SK-N-SH treated with all-trans-retinoic acid at 6 μM for 48 hours (cell line): ENCODE measurements at regions not wholly inside any gene's neighbourhood (a gene's known extent, or its start where the extent isn't known, plus 50 kb on each side); places are given as distances from the start of the nearest gene placed in this dataset.

Experiments
- ATAC-seq: fragments of 200-7000 bp; cut with Tn5 transposase; 3 replicates; pipeline ENCODE4 v1.9.1; 2020; ENCODE audit warnings: mild to moderate bottlenecking, moderate library complexity
- ARNTL ChIP-seq: fragments of 450-650 bp; formaldehyde crosslinking; IDR thresholded peaks from 2 replicates; pipeline ENCODE4 v1.5.0; 2020; ENCODE audit warnings: low read depth, mild to moderate bottlenecking, moderate library complexity, borderline replicate concordance
- BACH2 ChIP-seq: fragments of 250-450 bp; sonication (Bioruptor Pico); IDR thresholded peaks from 2 replicates; pipeline ENCODE4 v1.9.0; 2021; ENCODE audit warnings: mild to moderate bottlenecking, borderline replicate concordance
- CSDC2 ChIP-seq: fragments of 250-450 bp; sonication (Bioruptor Pico); IDR thresholded peaks from 2 replicates; pipeline ENCODE4 v1.5.0; 2020; ENCODE audit warnings: mild to moderate bottlenecking, moderate library complexity
- CSRNP3 ChIP-seq: fragments of 250-450 bp; sonication (Bioruptor Pico); IDR thresholded peaks from 2 replicates; pipeline ENCODE4 v1.5.1; 2021; ENCODE audit warnings: mild to moderate bottlenecking, moderate library complexity
- ESRRG ChIP-seq: fragments of 250-450 bp; sonication (Bioruptor Pico); IDR thresholded peaks from 2 replicates; pipeline ENCODE4 v1.6.1; 2021; ENCODE audit warnings: mild to moderate bottlenecking
- GLIS3 ChIP-seq: fragments of 250-450 bp; sonication (Bioruptor Pico); IDR thresholded peaks from 2 replicates; pipeline ENCODE4 v1.5.0; 2020; ENCODE audit warnings: mild to moderate bottlenecking, moderate library complexity
- ISL1 ChIP-seq: fragments of 250-450 bp; sonication (Bioruptor Pico); IDR thresholded peaks from 2 replicates; pipeline ENCODE4 v2.1.2; 2022; ENCODE audit warnings: mild to moderate bottlenecking, moderate library complexity
- OSR1 ChIP-seq: fragments of 250-450 bp; sonication (Bioruptor Pico); IDR thresholded peaks from 2 replicates; pipeline ENCODE4 v1.8.0; 2022; ENCODE audit warnings: moderate library complexity, mild to moderate bottlenecking, inconsistent platforms
- PATZ1 ChIP-seq: fragments of 250-450 bp; sonication (Bioruptor Pico); IDR thresholded peaks from 2 replicates; pipeline ENCODE4 v1.8.0; 2020; ENCODE audit warnings: mild to moderate bottlenecking, moderate library complexity, borderline replicate concordance
- PPARA ChIP-seq: fragments of 250-450 bp; sonication (Bioruptor Pico); IDR thresholded peaks from 2 replicates; pipeline ENCODE4 v1.5.0; 2020; ENCODE audit warnings: mild to moderate bottlenecking, borderline replicate concordance
- RARB ChIP-seq: fragments of 250-450 bp; sonication (Bioruptor Pico); IDR thresholded peaks from 2 replicates; pipeline ENCODE4 v1.8.0; 2021; ENCODE audit warnings: mild to moderate bottlenecking, moderate library complexity
- SNAI2 ChIP-seq: fragments of 250-450 bp; sonication (Bioruptor Pico); IDR thresholded peaks from 2 replicates; pipeline ENCODE4 v1.5.0; 2020; ENCODE audit warnings: mild to moderate bottlenecking, moderate library complexity
- TCF4 ChIP-seq: fragments of 250-450 bp; sonication (Bioruptor Pico); IDR thresholded peaks from 2 replicates; pipeline ENCODE4 v1.8.0; 2021; ENCODE audit warnings: mild to moderate bottlenecking, moderate library complexity, borderline replicate concordance
- TOX ChIP-seq: fragments of 250-450 bp; sonication (Bioruptor Pico); IDR thresholded peaks from 2 replicates; pipeline ENCODE4 v1.8.0; 2021; ENCODE audit warnings: mild to moderate bottlenecking, moderate library complexity, borderline replicate concordance
- ZC3H10 ChIP-seq: fragments of 250-450 bp; sonication (Bioruptor Pico); IDR thresholded peaks from 2 replicates; pipeline ENCODE4 v1.5.1; 2021; ENCODE audit warnings: mild to moderate bottlenecking, moderate library complexity
- ZFP3 ChIP-seq: fragments of 250-450 bp; sonication (Bioruptor Pico); IDR thresholded peaks from 2 replicates; pipeline ENCODE4 v1.5.0; 2020; ENCODE audit warnings: mild to moderate bottlenecking, moderate library complexity
- ZFP30 ChIP-seq: fragments of 450-650 bp; formaldehyde crosslinking; IDR thresholded peaks from 2 replicates; pipeline ENCODE4 v1.5.0; 2022; ENCODE audit warnings: mild to moderate bottlenecking, moderate library complexity
- ZNF565 ChIP-seq: fragments of 450-650 bp; formaldehyde crosslinking; conservative IDR thresholded peaks from 2 replicates; pipeline ENCODE4 v1.5.0; 2020; ENCODE audit warnings: low read depth, mild to moderate bottlenecking, moderate library complexity
- ZNF70 ChIP-seq: fragments of 450-650 bp; formaldehyde crosslinking; IDR thresholded peaks from 2 replicates; pipeline ENCODE4 v1.5.0; 2020; ENCODE audit warnings: mild to moderate bottlenecking, moderate library complexity
- ZNF8 ChIP-seq: fragments of 450-650 bp; formaldehyde crosslinking; IDR thresholded peaks from 2 replicates; pipeline ENCODE4 v1.5.0; 2020; ENCODE audit warnings: mild to moderate bottlenecking, moderate library complexity
- TF ChIP-seq, protein P1 (sequence below): fragments of 250-450 bp; sonication (Bioruptor Pico); IDR thresholded peaks from 2 replicates; pipeline ENCODE4 v1.5.1; 2020; ENCODE audit warnings: low read depth, mild to moderate bottlenecking, moderate library complexity
- TF ChIP-seq, protein P2 (sequence below): fragments of 250-450 bp; sonication (Bioruptor Pico); IDR thresholded peaks from 2 replicates; pipeline ENCODE4 v1.8.0; 2021; ENCODE audit warnings: low read depth, mild to moderate bottlenecking, moderate library complexity, borderline replicate concordance
- TF ChIP-seq, protein P3 (sequence below): fragments of 250-450 bp; sonication (Bioruptor Pico); IDR thresholded peaks from 2 replicates; pipeline ENCODE4 v1.5.0; 2020; ENCODE audit warnings: mild to moderate bottlenecking, moderate library complexity

DNA sequence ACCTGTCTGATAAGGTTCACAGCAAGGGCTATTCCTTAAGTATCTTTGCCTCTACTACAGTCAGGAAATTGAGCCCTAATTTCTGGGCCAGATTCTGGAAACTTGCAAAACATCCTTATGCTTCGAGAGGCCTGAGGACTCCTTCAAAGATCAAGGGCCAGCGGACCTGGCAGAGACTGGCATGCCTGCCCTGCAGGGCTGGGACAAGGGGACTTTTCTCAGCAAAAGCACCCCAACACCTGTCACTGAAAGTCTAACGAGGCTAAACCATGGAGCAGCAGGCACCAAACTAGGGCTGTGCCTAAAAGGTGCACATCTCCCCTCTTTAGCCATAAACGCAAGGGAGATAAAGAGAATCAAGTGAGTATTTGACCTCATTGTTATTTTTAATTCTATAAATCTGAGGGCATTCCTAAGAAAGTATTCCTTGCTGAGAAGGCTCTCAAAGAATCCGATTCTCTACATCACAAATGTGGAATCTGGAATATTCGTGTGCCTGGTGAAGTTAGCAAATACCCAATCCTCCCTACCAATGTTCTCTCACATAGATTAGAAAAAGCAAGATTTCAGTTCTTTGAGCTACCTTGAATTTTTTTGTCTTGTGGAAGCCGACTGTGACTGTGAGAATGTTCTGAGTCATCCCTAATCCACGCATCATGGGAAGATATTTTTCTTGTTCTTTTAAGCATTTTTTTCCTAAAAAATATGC, 328.2 kb upstream of the NOVA1 start:
- no peak for ATAC-seq
- TF ChIP-seq GLIS3 (CRISPR knock-in tag) (no peak), SNAI2 (CRISPR knock-in tag) (no peak), OSR1 (CRISPR knock-in tag) (no peak), TCF4 (CRISPR knock-in tag) (no peak), ISL1 (CRISPR knock-in tag) (no peak), ZNF565 (CRISPR knock-in tag) (no peak), ZFP3 (CRISPR knock-in tag) (no peak), ARNTL (CRISPR knock-in tag) (no peak), CSRNP3 (CRISPR knock-in tag) (no peak), PATZ1 (CRISPR knock-in tag) (no peak), TOX (CRISPR knock-in tag) (no peak), BACH2 (CRISPR knock-in tag) (no peak), CSDC2 (no peak), ZFP30 (CRISPR knock-in tag) (no peak), PPARA (CRISPR knock-in tag) (no peak), RARB (CRISPR knock-in tag) (no peak), ZNF8 (CRISPR knock-in tag) (no peak)
- TF ChIP-seq, protein P1, sequence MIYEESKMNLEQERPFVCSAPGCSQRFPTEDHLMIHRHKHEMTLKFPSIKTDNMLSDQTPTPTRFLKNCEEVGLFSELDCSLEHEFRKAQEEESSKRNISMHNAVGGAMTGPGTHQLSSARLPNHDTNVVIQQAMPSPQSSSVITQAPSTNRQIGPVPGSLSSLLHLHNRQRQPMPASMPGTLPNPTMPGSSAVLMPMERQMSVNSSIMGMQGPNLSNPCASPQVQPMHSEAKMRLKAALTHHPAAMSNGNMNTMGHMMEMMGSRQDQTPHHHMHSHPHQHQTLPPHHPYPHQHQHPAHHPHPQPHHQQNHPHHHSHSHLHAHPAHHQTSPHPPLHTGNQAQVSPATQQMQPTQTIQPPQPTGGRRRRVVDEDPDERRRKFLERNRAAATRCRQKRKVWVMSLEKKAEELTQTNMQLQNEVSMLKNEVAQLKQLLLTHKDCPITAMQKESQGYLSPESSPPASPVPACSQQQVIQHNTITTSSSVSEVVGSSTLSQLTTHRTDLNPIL (CRISPR knock-in tag), result no peak
- TF ChIP-seq, protein P2, sequence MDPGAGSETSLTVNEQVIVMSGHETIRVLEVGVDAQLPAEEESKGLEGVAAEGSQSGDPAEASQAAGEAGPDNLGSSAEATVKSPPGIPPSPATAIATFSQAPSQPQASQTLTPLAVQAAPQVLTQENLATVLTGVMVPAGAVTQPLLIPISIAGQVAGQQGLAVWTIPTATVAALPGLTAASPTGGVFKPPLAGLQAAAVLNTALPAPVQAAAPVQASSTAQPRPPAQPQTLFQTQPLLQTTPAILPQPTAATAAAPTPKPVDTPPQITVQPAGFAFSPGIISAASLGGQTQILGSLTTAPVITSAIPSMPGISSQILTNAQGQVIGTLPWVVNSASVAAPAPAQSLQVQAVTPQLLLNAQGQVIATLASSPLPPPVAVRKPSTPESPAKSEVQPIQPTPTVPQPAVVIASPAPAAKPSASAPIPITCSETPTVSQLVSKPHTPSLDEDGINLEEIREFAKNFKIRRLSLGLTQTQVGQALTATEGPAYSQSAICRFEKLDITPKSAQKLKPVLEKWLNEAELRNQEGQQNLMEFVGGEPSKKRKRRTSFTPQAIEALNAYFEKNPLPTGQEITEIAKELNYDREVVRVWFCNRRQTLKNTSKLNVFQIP (CRISPR knock-in tag), result no peak
- TF ChIP-seq, protein P3, sequence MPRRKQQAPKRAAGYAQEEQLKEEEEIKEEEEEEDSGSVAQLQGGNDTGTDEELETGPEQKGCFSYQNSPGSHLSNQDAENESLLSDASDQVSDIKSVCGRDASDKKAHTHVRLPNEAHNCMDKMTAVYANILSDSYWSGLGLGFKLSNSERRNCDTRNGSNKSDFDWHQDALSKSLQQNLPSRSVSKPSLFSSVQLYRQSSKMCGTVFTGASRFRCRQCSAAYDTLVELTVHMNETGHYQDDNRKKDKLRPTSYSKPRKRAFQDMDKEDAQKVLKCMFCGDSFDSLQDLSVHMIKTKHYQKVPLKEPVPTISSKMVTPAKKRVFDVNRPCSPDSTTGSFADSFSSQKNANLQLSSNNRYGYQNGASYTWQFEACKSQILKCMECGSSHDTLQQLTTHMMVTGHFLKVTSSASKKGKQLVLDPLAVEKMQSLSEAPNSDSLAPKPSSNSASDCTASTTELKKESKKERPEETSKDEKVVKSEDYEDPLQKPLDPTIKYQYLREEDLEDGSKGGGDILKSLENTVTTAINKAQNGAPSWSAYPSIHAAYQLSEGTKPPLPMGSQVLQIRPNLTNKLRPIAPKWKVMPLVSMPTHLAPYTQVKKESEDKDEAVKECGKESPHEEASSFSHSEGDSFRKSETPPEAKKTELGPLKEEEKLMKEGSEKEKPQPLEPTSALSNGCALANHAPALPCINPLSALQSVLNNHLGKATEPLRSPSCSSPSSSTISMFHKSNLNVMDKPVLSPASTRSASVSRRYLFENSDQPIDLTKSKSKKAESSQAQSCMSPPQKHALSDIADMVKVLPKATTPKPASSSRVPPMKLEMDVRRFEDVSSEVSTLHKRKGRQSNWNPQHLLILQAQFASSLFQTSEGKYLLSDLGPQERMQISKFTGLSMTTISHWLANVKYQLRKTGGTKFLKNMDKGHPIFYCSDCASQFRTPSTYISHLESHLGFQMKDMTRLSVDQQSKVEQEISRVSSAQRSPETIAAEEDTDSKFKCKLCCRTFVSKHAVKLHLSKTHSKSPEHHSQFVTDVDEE (CRISPR knock-in tag), result no peak

- TF ChIP-seq TOX (CRISPR knock-in tag), result no peak
- no peak for TF ChIP-seq CSRNP3 (CRISPR knock-in tag)
- TF ChIP-seq PATZ1 (CRISPR knock-in tag), result no peak
- TF ChIP-seq ZFP30 (CRISPR knock-in tag), result no peak
- TF ChIP-seq, protein P1 (CRISPR knock-in tag), result no peak
- TF ChIP-seq ISL1 (CRISPR knock-in tag), result no peak
- no peak for TF ChIP-seq PPARA (CRISPR knock-in tag)
- TF ChIP-seq ZNF70, result no peak
- TF ChIP-seq ESRRG (CRISPR knock-in tag), result no peak
- no peak for TF ChIP-seq ZFP3 (CRISPR knock-in tag)
- TF ChIP-seq TCF4 (CRISPR knock-in tag), result no peak
- TF ChIP-seq OSR1 (CRISPR knock-in tag), result no peak
- TF ChIP-seq ZC3H10 (CRISPR knock-in tag), result no peak
- ATAC-seq, result no peak
Observed at GRCh38 chr14:26926585-26926984, 328.8 kb upstream of the NOVA1 start.
